Hepatocyte (in vitro differentiated cells): ENCODE measurements at regions not wholly inside any gene's neighbourhood (a gene's known extent, or its start where the extent isn't known, plus 50 kb on each side); places are given as distances from the start of the nearest gene placed in this dataset.

Source experiments
- EZH2 ChIP-seq: fragments of 200-600 bp; sonication (generic); IDR thresholded peaks from 2 replicates; pipeline ENCODE4 v1.6.1; 2016; ENCODE audit warnings: antibody characterized with exemption, mild to moderate bottlenecking, borderline replicate concordance
- TF ChIP-seq, protein P1 (sequence below): fragments of 200-600 bp; sonication (generic); IDR thresholded peaks from 2 replicates; pipeline ENCODE4 v1.5.1; 2016; ENCODE audit warnings: antibody characterized with exemption, mild to moderate bottlenecking; ENCODE audit not compliant: poor library complexity

DNA sequence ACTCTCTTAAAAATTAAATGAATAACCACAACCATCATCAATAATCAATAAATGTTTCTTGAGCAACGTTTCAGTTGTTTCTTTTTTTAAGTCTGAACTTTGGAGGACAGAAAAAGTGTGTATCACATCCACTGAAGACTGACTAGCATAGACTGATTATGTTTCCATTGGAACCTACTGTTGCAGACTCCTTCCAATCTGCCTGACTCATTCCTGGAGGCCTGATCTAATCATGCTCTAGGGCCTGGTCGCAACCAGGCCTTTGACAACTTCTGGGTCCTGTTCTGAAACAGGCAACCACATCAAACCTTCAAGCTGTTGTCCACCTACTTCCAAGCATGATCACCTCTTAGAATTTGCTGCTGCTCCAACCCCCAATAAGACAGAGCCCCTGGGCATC lies 109.2 kb upstream of the NUDT7 start:
- TF ChIP-seq, protein P1, sequence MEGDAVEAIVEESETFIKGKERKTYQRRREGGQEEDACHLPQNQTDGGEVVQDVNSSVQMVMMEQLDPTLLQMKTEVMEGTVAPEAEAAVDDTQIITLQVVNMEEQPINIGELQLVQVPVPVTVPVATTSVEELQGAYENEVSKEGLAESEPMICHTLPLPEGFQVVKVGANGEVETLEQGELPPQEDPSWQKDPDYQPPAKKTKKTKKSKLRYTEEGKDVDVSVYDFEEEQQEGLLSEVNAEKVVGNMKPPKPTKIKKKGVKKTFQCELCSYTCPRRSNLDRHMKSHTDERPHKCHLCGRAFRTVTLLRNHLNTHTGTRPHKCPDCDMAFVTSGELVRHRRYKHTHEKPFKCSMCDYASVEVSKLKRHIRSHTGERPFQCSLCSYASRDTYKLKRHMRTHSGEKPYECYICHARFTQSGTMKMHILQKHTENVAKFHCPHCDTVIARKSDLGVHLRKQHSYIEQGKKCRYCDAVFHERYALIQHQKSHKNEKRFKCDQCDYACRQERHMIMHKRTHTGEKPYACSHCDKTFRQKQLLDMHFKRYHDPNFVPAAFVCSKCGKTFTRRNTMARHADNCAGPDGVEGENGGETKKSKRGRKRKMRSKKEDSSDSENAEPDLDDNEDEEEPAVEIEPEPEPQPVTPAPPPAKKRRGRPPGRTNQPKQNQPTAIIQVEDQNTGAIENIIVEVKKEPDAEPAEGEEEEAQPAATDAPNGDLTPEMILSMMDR, result no peak
- TF ChIP-seq EZH2, result no peak
